Right renal pelvis (tissue), 4 donors: ENCODE measurements at regions not wholly inside any gene's neighbourhood (a gene's known extent, or its start where the extent isn't known, plus 50 kb on each side); places are given as distances from the start of the nearest gene placed in this dataset.

Experiments
- DNase-seq, 4 donors: peaks; one replicate each; pipeline ENCODE4 v3.0.0-alpha.2; 2013; ENCODE audit warnings: low read depth in 4 of 4, low spot score in 3 of 4, missing footprints in 1 of 4

DNA sequence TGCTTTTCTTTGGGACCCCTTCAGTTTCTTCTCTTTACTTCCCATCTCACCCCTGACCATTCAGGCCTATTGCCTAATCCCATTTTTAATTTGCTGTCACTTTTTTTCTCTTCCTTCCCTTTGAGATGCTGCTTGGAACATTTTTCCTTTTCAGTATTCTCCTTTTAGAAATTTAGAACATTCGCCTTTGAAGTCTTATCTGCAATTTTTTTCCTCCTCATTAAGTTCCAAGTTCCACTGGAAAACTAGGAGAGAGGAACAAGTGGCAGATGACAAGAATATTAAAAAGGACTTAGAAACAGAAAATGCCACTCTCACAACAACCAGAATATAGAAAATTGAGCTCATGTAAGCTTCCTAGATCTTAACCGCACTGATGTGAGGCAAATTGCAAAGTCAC is 126.6 kb downstream of the PSMG1 start:
- no peak for DNase-seq

DNA sequence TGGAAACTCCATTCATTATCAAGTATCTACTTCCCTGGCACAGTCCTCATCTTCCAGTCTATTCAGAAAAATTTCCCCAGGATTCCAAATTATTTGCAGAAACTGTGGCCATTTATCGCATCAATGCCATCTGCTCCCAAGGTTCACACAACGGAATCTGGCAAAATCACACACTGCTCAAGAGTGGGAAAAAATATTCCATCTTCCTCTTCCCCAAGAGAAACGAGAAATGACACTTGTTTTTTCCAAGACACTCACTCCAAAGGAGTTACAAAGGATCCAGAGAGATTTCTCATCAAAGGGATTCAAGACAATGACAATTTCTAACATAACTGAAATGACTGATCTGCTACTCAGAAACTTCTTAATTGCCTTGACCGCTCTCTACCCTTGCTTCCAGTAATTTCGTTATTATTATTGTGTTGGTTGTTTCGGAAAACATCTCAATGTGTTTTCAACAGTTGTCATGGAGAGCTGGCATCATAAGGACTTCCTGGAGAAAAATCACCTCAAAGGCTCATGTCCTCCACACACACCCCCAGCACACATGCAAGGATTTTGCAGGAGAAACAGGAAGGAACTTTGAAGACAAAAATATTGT is 128.0 kb downstream of the PSMG1 start:
- DNase-seq: no peak

DNA sequence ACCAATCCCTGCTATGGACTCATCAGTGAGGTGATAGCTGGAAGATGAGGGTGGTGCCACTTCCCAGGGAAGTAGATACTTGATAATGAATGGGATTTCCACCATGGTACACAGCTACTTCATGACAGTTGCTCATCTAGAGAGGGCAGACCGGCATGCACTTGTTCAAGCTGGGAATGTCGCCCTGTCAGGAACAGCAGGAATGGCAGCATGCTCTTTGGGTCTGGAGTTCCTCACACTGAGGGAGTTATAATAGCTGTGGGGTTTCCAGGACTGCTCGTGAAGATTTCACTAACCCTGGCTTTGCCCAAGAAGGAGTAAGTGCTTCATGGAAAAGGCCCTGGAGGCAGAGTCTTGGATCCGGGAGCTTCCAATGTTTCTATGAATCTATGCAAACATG is 129.2 kb downstream of the PSMG1 start:
- no peak for DNase-seq

DNA sequence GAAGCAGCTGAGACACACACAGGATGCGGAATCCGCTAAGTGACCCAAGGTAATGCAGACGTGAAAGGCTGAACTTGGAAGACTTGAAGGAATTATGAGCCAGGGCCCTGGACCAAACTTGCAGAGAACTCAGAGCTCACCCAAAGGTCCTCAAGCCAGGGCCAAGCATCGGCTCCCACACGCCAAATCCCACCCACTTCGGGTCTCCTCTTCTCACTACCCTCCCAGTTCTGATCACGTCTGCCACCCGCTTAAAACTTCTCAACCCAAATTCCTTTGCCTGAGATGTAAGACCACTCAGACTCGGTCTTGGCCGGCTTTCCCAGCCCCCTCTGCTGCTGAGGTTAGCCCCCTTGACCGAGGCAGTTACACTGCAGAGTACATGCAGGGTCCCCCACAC is 130.1 kb downstream of the PSMG1 start:
- no peak for DNase-seq

DNA sequence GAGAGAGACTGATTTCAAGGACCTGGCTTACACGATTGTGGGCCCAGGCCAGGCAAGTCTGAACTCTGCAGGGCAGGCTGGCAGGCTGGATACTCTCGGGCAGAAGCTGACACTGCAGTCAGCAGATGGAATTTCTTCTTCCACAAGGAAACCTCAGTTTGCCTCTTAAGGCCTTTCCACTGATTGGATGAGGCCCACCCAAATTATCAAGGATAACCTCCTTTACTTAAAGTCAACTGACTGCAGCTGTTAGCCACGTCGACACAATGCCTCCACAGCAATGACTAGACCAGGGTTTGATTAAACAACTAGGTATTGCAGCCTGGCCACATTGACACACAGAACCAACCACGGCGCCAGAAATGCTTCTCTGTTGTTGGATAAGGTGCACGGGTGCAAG is 130.5 kb downstream of the PSMG1 start:
- no peak for DNase-seq

DNA sequence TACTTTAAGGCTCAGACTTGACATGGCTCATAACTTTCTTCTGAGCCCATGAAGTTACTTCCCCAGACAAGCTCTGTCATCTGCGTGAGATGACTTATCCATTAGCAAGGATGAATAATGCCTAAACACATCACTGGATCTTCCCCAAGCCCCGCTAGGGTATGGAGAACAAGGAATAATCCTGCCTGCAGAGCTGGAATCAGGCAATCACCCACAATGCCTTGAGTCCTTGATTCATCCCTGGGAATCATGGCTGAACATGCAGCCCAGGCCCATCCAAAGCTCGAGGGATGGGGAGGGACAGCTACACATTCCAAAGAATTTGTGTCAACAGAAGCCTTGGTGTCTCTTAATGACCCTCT is 131.7 kb downstream of the PSMG1 start:
- DNase-seq: no peak

DNA sequence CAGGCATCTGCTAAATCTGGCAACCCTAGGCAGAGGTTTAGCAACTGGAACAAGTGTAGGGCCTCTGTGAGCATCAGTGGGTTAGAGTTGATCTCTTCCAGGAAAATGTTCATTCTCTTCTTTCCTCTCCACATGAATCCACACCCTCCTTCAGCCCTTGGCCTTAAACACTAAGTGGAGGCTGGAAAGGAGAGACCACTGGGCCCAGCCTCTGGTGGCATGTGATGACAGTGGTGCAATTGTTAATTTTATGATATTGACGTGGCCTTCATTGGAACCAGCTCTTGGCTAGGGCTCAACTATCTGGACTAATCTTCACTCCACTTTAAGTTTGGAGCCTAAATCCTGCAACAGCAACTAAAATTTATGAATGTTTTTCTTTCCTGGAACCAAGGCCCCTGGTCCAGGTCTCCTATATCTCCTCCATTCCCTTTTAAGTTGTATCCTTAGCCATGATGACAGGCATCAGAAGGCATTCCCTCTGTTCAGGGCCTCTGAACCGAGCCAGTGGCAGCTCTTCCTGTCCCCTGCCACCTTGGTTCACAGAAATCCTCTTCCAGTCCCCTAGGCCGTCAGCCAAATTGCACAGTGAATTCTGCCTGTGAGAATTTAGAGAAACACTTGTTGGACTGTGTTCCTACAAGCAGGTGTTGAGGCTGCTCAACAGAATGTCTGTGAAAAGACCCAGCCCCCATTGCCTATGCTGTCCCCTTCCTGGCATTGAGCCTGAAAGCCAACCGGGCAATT is 132.2 kb downstream of the PSMG1 start:
- DNase-seq: no peak

DNA sequence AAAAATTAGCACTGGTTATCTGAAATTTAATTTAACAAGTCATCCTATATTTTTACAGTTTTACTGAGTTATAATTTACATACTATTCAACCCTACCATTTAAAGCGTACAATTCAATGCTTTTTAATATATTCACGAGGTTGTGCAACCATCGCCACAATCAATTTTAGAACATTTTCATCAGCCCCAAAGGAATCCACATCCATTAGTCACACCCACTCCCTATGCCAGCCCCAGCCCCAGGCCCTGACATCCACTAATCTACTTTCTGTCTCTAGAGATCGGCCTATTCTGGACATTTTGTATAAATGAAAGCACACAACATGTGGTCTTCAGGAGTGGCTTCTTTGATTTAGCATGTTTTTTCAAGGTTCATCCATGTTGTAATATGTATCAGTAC is 134.7 kb downstream of the PSMG1 start:
- no peak for DNase-seq

DNA sequence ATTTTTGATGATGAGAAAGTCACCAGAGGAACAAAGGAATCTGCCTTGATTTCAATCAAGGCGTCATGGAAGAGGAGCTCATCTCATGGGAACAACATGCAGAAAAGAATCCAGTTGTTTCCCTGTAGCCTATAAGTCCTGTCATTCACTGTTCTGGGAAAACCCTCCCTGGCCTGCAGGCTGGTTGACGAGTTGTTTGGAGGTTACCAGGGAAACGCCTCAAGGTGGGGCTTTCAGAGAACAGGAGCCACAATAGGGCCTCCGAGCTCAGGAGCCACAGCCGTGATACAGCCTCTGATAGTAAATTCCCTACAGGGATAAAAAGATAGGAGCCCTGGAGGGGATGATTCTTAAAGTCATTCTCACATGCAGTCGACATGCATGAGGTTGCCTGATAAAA is 135.2 kb downstream of the PSMG1 start:
- peak in 1 of 4 donors; percentile 47 for DNase-seq

DNA sequence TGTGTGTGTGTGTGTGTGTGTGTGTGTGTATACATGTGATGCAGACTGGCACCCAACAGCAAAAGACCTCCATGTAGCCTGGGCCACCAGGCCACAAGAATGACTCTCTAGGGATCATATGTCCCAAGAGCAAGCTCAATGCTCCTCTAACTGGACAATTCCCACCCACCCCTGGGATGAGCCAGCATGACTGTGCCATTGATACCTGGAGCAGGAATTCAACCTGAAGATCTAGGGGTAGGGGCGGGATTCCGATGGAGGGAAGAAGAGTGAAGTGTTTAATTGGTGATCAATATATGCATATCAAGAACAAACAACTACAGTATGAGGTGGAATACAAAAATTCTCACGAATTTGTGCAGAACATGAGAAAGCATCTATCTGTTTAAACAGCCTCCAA is 136.2 kb downstream of the PSMG1 start:
- DNase-seq: no peak

DNA sequence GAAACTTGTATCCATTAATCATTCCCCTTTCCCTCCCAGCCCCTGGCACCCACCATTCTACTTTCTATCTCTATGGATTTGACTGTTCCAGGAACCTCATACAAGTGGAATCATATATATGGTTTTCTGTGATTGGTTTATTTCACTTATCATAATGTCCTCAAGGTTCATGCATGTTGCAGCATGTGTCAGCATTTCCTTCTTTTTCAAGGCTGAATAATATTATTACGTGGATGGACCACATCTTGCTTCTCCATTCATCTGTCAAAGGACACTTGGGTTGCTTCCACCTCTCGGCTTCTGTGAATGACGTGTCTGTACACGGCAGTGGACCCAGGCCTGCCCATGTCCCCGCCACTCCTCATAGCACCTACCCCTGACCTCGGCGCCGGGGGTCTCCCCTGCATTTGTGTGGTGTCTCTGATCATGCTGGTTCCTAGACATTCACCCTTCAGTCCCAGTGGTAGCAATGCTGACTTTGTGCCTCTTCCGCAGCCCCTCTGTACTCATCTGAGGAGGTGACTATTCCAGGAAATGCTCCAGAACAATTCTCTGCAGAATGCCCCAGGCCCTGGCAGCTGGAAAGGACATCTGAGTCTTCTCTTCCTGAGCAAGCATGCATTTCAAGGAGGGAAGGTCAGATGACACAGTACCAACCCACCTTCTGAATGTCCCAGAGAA is 136.9 kb downstream of the PSMG1 start:
- DNase-seq: no peak

DNA sequence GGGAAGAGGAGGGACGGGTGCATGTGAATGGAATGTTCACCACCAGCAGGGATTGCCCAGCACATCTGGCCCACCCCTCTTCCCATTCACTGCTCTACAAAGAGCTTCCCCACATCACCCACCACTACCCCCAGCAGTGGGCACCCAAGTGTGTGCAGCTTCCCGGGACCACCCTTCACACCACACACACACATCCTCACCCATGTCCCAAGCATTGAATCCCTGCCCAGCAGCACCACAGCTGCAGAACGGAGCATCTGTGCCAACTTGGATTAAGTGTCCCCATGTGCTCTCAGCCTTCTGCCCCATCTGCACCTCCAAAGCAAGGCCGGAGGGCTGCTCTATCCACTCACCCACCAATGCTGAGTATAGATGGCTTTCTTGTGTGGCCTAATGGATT is 141.4 kb downstream of the PSMG1 start:
- no peak for DNase-seq

DNA sequence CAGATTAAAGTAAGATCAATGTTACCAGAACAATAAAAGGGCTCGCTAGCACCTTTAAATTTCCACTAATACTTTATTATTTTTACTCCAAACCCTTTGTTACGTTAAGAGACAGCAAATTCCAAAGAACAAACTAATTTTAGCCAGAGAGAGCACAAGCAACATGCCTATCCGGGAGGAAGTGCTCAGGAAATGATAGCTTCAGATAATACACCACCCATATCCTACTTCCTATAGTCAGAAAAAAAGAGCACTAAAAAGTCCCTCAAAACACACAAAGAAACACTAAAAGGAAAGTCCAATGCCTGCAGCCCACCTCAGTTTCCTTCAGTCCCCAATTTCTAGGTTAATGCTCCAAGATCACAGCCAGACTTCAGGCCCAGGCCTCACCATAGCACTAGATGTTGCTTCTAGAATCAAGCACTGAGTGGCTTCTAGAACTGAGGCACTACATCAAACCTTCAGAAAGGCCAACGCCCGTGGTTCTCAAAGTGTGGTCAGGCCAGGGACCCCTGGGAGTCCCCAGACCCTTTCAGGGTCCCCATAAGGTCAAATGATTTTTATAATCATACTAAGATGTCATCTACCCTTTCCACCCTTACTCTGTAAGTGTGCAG is 142.6 kb downstream of the PSMG1 start:
- DNase-seq: no peak

DNA sequence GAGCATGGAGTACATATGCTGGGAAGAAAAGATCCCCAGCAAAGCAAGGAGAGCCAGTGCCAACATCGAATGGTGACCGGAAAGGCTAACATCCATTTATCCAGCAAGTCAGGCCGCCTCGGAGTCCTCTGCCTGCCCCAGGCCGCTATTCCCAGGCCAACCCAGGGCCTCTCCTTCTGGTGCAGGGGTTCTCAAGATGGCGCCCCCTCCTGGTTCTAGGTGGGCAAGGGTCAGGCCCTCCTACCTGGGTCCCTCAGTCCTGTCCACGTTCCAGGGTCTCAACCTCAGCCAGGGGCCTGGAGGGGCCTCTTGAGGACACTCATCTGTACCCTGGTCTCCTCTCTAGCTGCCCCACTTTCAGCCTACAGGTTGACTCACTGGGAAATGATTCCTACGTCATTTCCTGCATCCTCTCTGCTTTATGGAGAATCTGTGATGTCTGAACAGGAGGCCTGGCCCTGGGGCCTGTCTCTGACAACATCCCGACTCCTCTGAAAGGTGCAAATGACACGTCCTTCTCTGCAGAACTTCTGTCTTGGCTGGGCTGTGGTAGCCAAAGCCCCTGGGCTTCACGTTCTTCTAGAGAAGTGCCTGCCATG is 145.3 kb downstream of the PSMG1 start:
- DNase-seq: no peak

DNA sequence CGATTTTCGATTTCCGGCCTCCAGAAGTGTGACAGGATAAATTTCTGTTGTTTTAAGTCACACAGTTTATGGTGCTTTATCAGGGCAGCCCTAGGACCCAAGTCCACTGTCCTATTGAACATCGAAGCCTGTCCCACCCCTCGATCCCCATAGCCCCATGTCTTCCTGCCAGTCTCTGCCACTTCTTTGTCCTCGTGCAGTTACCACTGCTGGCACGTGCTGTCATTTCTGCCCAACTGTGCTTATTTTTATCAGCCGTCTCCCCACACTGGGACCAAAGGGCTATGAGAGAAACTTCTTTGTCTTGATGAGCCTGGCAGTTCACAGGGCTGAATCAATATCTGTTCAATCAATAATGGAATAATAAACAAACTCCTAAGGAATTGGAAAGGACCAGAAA is 146.7 kb downstream of the PSMG1 start:
- no peak for DNase-seq

DNA sequence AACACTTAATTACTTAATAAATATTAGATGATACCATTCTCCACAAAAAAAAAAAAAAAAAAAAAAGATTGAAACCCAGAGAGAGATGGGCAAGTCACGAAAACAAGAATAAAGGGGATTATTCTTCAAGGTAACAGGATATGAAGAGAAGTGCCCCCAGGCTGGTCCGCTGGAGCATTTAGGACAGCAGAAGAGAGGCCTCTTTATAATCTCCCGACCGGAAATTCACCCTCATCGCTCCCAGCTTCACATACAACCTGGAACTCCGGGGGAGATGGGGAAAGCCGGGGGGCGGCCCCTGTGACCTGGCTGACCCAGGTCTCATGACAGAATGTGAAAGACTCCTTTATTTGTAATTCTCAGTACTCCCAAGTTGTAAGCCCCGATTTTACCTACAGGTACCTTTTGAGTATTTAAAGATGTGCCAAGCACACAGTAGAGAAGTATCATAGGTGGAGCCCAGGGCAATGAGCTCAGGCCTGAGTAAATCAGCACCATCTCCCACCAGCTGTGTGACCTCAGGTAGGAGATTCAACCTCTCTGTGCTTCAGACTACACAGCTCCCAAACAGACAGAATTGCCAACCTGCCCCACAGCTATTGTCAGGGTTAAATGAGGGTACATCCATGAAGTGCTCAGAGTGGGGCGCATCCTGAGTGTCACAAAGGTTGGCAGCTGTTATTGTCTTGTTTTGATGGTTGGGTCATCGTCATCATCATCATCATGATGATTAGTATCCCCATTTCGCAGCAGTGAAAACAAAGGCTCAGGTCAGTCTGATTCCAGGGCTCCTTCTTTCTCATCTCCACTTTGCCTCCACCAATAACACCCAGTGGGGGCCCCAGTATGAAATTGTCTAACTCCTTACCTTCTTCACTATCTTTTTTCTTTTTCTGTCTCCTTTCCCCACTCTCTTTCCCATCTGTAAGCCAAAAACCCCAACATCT is 148.4 kb downstream of the PSMG1 start:
- DNase-seq: no peak

DNA sequence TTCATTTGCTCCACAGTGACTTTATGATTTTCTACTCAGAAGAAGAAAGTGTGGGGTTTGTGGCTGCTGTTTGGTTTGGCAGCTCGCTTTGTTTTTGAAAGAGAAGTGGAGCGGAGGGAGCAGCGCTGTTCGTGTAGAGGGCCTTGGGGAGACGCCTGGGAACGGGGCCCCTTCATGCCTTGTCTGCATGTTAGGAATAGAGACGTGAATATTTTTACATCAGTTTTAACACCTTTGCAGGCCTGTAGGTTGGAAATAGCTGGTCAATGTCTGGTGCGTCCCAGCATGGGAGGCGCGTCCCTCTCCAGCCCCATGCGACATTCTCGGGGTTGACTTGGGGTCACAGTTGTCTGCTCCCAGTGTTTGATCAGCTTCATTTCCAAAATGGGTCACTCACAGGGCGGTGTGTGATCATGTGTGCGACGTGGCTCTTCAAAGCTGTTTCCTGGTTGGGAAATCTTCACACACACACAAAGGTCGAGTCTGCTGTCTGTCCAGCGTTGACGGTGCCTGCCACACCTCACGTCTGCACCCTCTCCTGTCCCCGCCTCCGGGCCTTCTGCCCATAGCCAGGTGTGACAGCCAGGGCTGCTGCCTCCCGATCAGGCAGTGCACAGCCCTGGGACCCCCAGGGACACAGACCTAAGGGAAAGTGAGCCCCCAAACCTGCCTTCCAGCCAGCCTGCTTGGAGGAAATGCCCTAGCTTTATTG is 149.2 kb downstream of the PSMG1 start:
- DNase-seq: no peak

DNA sequence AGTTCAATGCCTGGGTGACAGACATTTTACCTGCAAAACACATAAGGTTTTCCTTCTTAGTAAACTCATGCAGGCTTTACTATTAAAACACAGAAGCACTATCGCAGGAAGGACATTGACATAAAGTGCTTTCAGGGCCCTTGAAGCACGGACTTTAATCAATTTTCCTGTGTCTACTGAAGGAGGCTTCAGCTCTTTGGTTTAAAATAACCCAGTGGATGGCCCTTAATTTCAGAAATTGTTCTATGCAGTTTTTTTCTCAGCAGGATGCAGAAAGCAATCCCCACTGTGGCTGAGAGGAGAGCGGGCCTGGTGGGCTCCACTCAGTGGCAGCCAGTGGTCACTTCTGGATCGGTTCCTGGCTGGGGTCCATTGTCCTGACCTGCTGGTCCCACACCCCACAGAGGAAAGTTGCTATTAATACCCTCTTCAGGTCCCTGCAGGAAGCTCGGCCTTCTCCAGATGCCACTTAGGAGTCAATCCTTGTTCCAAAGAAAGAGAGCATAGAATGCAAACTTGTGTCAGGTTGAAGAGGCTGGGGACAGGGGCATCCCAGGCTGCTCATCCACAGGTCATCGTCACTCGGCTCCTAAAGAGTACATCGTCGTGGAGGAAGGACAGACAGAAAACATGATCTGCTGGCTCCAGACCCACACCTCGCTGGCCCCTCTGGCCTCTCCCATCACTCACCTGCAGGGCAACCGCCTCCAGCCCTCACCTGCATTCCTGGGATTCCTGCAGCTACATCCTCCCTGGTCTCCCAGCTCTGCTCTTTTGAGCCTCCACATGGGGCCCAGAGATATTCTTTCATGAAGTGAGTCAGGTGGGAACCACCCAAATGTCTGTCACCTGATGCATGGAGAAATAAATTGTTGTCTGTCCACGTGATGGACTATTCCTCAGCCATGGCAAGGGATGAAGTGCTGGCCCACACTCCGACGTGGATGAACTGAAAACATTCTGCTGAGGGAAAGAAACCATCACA is 153.1 kb downstream of the PSMG1 start:
- no peak for DNase-seq
